Stimulated activated CD8-positive, alpha-beta memory T cell treated with anti-CD3 and anti-CD28 coated beads, Interleukin-12 subunit alpha, Interleukin-12 subunit beta, amount 100 ng/mL, for 4 hours (primary cell): ENCODE measurements at regions not wholly inside any gene's neighbourhood (a gene's known extent, or its start where the extent isn't known, plus 50 kb on each side); places are given as distances from the start of the nearest gene placed in this dataset.

ENCODE experiments used
- DNase-seq: peaks from one replicate; pipeline ENCODE4 v3.0.0-alpha.2; 2020; ENCODE audit warnings: low read depth

DNA sequence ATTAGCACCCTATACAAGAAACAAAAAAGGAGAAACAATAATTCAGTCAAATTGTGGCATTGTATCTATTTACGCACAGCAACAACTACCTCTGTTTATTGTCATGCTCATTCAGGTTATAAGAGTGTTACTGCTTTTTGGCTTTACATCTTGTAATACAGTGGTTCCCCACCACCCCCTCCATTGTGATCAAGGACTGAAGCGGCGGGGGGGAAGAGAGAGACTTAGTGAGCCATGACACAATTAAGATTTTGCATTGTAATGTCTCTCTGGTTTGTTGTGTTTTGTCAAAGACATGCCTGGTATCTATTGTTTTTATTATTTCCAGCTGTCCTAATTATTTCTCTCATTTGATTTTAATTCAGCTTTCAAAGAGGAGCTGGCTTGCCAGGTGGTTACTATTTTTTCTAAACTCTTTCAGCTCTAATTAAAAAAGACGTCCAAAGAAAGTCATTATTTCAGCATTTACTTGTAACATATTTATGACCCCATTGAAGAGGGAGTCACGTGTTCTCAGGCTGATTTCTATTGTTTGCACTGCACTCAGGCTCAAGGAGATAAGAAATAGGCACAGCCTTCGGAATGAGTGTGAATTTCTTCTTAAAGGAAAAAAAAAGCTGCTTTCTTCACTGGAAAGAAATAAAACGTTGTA, 234.4 kb upstream of the TBL1XR1 start:
- DNase-seq, result no peak

DNA sequence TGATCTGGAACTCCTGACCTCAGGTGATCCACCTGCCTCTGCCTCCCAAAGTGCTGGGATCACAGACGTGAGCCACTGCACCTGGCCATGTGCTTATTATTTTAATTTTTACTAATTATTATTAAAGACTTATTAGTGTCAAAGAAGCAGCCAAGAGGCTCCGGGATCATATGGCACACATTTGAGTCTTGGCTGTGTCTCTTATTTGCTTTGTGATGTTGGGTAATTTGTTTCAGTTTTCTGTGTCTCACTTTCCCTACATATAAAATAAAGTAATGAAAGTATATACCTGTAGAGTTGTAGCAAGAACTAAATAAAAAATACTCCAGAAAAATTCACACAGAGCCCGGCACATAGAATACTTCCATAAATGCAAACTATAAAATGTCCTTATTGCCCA, 238.0 kb upstream of the TBL1XR1 start:
- DNase-seq, result no peak

DNA sequence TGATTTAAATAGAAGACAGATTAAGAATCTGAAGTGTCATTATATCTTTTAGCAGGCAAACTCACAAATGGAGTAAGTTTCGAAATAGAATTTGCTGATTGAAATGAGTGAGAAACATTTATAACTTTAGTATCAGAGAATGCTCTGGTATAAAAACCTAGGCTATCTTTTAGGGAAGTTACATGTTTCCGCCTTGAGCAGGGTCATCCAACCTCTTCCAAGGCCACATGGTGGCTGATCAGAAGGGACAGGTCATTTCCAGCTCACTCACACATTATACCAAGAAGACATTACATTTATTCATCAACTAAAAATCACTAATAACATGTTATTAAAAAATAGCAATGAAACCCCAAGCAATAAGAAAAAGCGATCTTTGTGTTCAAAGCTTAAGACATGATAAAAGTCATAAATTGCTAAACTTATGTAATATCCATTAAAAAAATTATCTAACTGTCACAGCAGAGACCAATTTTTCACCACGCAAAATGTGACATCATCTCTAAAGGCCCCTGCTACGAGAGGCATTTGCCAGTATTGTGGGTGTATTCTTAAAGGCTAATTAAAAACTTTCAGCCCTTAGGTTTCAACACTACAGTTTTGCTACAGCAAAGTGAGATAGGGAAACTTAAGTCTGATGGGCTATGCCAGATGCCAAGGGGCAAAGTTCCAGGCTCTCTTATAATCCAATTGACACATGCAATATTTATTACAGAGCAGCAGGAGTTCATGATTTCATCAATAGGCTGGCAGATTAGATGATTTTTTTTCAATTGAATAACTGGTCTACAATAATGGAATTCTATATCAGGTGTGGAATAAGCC, 240.4 kb upstream of the TBL1XR1 start:
- DNase-seq, result no peak

DNA sequence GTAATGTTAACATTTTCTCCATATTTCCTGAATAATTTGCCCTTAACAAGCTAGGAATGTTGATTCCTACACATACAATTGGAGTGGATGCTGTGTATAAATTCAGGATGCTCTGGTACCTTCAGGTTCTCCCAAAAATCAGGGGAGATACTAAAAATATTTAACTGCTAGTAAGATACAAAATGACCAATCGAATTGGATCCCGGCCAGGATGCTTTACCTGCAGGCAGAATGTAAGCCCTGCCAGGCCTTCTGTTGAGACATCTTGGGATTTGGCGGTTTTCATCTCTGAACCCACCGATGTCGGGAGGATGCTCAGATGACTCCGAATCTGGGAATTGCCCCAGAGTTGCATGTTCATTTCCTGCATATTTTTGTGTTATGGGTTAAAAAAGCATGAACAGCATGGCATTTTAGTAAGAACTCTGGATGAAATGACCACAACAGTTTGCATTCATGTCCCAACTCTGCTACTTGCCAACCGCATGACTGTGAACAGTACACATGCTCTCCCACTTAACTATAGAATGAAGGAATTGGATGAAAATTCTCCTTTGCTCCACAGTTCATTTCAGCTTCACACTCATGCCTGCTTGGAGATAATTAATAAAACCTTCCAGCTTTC, 241.4 kb upstream of the TBL1XR1 start:
- no peak for DNase-seq

DNA sequence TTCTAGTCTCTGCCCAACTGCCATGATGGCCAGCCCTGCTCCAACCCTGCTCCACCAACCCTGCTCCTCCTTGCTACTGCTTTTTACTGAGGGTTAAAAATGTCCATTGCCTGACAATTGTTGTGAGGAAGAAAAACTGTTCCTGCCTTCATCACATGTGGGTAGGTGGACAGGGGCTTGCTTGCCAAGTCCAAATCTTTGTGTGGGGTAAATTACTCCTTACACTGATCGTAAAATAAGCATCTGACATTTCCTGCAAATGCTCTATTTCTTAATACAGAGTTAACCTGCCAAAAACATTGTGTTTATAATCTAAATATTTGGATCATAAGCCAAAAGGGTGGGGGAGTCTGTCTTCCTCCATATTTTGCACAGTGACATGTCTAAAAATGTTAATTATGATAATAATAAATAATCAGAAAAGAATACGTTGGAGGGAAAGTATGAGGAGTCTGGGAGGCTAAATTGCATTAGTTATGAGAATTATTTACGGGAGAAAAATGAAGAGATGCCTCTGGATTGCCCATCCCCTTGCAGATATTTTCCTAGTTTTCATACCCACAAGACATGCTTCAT, 242.5 kb upstream of the TBL1XR1 start:
- DNase-seq, result no peak

DNA sequence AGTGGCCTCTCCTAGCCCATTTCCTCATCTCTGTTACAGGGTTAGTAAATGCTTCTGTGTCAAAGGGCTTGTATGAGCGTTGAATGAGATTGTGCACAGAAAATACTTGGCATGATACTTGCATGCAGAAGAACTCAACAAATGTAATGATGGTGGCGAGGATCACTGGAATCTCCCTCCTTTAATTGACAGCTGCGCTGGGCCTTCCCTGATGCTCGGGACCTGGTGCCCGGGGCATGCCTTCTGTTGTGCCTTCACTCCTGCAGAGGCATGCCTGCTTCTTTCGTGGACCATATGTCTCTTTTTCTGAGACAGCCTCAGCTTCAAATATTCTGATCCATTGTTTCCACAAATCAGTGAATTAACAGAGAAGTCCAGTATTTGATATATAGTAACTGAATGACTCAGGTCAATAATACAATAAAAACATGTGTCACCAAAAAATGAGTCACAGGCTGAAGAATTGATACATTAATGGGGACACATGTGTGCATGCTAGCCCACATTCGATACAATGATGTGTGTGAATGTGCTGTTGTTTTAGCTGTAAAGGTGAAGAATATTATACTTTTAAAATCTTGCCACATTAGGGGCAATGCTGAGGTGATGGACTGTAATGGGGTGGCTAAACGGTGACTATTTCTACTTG, 243.3 kb upstream of the TBL1XR1 start:
- no peak for DNase-seq

DNA sequence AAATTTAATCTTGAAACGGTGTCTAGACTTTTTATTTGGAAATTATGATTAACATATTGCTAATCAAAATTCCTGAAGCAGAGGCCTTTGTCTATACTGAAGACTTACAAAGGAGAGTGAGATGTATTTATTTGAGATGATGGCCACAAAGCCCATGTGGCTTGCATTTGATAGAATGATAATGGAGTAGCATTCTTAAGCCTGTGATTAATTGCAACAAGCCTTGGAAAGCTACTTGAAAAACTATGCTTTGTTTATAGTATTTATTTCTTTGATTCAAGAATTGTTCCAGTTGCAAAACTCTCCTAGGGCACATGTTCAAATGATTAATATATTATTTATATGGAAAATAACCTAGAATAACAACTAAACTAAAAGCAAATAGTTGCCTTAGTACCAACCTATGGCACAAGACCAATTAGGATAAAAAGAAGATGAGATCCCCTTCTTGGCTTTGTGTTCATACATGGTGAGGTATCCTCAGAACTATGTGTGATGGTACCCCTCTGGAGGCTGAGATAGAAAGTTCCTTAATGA, 244.1 kb upstream of the TBL1XR1 start:
- DNase-seq, result no peak

DNA sequence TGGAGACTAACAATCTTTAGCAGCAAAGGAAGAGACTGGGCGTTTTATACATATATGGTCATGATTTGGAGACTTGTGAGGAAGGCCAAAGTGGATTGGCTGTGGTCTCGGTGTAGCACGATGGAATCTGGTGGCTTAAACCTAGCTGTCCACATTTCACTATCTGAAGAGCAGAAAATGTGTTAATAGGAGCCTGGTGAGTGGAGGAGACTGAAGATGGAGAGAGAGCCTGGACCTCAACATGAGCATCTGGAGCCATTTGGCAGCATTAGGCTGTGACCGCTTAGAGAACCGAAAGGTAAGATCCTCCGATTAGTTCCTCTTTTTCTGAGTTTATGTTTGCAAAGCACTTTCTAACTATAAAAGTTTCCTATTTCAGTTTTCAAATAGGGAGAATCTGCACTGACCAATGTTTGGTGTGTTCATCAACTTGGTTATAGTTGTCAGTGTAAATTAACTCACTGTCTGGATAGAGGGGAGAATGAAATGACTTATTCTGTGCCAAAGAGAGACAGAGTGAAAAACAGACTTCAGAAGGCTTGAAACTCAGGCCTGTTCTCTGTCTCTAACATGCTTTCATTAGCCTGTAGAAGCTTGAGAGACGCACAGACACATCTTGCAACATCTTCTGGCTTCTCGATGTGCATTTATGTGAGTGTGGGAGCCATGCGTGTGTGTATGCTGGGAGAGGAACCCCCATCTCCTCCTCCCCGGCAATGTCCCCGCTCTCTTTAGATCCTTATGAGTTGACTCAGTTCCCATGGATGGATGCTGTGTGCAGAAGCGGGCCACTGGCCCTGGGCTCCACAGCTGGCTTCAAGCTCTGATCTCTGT, 244.7 kb upstream of the TBL1XR1 start:
- no peak for DNase-seq

DNA sequence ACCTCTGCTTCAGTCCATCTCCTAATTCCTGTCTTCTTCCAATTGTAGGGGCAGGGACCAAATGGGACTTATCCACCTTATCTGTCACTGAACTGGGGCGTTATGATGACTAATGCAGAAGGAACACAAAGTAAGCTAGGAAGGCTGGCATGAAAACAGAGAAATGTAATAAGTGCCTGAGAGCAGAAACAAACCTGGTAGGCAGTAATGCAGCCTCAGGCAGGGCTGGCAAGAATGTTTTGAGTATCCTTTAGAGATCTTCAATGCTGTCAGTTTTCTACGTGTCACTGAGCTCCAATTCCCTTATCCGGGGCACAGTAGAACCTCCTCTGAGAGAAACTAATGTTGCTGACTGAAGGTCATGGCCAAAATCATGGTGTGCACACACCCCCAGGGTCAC, 246.2 kb upstream of the TBL1XR1 start:
- no peak for DNase-seq

DNA sequence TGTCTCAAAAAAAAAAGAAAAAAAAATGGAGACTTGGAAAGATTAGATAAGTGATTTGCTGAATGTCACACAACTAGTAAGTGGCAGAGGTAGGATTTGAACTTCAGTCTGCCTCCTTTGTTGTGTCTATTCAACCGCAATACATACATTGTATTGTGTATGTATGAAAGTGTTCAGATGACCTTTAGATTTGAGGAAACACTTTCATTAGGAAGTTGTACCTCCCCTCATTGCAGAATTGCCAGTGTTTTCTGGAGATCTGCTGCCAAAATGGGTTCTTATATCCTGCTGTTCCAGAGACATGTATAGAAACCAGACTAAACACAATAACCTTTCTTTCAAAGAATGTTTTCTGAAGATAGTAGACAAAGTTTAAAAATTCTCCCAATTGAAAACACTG, 247.4 kb upstream of the TBL1XR1 start:
- DNase-seq, result no peak

DNA sequence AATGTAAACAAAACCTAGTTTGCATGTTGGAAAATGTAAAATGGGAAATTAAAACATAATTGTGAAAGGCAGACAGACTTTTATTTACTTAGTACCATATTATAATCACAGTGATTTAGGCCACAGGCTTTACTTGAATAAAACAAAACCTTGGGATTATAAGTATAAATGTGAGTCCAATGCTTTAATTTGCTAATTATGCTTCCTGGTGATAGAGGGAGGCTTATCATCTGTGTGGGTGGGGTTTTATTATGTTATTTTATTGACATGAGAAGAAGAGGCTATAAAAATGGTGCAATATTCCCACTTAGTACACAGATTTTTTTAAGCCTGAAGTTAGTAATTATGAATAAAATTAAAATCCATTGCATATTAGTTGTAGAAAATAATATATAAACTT, 248.3 kb upstream of the TBL1XR1 start:
- DNase-seq, result no peak

DNA sequence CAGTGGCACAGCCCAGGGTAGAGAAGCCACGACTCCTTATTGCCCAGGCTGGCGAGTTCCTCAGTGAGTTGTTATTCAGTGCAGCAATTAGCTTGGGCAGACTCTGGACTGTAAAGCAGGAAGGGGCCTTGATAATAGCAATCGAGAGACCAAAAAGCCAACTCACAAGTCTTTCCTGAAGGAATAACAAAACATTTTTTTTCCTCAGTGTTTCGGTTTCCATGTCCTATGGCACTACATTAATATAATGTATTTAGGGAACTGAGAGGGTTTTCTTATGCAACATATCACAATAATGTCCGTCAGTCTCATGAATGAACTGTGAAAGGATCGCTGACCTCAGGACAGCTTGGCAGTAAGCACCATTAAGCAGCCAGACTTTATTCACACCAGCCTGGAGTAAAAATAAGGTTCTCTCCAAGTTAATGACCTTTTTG, 248.9 kb upstream of the TBL1XR1 start:
- DNase-seq, result no peak

DNA sequence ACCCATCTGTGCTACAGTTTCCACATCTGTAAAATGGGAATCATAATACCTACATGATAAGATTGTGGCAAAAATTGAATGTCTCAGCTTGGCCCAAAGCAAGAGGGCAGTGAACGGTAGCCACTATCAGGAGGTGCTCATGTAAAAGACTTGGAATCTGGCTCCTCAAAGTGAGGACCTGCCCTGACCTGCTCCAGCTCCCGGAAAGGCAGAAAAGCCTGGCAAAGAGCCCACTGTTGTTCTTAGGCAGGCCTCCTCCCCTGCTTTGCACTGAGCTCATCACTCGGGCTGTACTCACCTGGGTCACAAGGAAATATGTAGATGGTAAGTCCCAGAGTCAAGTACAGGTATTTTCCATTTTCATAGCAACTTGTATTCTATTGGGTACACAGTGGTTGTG, 250.7 kb upstream of the TBL1XR1 start:
- DNase-seq, result no peak

DNA sequence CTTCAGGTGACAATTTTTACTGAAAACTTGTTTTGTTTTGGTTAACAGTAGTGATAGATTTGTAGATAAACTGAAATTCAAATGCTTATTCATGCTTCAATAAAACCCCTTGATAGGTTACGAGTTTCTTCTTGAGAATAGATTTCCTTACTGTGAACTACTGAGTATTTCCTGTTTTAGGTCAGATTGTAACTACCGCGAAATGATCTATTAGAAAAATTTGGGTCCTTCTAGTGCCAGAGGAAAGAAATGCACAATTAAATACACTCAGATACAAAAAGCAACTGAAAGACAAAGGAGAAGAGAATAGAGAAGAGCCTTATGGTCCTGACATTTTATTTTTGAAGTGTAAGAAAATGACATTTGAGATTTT, 251.7 kb upstream of the TBL1XR1 start:
- no peak for DNase-seq

DNA sequence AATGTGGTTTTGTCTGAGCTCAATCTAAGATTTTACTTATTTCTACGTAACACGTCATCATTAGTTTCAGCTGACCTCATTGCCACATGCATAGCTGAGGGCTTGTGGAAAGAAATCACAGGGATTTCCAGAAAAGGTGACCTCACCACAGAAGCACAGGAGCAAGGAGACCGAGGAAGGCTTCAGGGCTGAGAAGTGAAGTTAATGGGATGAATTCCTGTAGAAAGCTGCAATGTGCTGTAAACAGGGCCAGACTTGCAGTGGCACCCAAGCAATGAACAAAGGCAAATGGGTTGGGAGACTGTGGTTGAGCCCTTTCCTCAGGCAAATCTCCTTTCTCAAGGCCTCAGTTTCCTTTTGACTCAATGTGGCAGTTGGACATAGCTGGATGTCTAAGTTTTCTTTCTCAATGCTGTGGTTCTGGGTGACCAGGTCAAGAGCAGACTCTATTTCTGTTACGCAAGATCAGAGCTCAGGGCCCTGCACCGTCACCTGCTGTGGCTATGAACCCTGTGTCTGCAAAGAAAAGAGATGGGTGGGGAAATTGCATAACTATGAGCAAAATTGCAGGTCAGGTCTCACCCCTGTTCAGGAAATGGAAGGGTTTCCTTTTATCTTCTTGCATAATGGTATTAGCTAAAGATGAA, 252.2 kb upstream of the TBL1XR1 start:
- no peak for DNase-seq

DNA sequence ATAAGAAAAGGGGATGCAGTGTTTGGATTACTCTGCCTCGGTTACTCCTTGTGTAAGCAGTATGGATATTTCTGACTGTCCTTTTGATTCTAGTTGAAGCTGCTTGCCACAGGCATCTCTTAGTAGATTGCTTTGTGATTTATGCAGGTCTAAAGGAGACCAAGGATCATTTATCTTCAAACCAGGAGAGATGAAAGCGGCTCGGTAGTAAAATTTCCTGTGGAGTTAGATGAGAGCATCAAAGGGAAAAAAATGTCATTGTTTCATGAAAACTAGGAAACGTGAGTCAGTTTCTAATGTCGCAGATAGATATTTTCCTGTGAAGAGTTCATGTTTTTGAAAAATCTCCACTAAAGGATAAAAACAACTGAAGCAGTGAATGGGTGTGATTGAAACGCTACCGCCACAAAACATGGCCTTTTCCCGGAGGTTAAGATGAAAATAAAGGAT, 254.0 kb upstream of the TBL1XR1 start:
- DNase-seq, result no peak

DNA sequence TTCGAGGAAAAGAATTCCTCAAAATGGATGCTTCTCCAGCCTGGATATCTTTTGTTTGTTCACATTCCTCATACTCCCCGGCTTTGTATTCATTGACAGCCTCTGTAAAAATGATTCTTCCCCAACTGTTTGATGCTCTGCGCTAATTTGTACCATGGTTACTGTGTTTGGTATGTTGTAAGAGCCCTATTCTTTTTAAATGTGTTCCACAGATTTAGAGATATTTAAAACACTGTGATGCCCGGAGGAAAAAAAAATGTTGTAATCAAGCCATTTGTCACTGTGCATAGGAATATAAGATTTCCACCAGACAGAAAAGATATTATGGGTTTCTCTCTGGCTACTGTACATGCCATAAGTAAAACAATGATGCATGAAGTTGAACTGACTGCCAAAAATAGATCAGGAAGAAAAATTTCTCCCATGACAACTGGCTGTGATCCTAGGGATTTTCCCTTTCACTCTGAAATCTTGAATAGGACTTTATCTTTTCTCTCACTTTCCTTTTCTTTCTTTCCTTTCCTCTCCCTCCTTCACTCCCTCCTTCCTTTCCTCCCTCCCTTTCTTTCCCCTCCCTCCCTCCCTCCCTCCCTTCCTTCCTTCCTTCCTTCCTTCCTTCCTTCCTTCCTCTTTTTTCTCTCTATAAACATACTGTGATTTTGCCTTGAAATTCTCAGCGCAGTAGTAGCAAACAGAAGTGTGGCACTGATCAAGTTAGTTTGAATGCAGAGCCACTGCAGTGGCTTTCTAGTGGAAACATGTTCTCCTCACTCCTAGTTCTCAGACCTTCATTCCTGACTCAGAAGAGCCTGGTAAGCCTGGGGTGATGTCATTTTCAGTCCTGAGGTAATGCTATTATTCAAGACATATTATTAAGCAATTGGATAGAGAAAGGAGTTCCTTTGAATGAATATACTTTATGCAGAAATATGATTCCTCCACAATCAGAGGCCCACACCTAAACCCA, 254.9 kb upstream of the TBL1XR1 start:
- DNase-seq, result no peak

DNA sequence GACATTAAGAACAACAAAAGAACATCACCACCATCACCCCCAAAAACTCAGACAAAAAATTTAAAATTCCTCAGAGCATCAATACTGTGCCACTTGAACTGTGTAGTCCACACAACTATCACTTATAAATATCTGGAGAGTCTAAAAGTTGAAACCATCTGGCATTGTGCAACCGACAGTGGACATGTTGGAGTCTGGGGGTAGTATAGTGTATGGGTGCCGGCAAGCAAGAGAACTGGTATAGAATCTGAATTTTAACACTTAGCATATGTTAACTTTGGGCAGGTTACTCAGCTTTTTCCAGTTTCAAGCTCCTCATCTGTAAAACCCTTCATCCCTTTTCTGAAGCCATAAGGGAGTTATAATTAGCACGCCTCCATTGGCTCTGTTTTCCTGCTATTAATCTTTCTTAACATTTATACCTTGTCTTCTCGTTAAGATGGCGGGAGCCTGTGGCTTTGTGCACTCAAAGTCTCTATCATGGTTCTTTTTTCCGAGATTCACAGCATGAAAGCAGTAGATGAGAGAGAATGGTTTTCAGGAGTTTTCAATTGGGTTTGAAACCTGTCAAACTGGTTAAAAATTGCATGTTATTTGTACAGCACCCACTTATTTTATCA, 255.7 kb upstream of the TBL1XR1 start:
- no peak for DNase-seq

DNA sequence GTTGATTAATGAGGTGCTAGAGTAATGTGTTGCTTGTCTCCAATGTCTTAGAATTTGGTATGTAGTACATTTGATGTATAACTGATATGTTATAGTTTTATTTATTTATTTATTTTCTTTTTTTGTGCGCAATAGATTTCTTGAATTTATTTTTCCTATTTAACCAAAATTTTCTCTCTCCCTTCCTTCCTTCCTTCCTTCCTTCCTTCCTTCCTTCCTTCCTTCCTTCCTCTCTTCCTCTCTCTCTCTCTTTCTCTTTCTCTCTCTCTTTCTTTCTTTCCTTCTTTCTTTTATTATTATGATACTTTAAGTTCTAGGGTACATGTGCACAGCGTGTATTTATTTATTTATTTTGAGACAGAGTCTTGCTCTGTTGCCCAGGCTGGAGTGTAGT, 256.2 kb upstream of the TBL1XR1 start:
- no peak for DNase-seq
